ENCODE measurements at regions not wholly inside any gene's neighbourhood (a gene's known extent, or its start where the extent isn't known, plus 50 kb on each side); places are given as distances from the start of the nearest gene placed in this dataset.

DNA sequence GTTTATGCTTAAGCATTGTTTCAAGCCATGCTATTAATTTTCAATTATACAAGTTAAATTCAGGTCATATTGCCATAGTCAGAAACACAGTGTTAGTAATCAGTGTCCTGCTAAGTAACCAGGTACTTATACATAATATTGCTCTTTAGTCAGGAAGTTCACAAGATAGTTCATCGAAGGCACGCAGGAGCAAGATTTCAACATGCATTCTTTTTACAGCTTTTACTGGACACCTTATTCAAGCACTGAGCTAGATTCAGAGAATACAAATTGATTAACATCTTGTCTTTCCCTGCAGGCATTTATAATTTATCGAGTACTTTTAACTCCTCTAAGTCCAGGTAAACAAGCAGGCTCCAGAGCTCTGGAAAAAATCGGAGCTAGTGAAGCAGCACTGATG, 202.3 kb upstream of the BRINP3 start:
- no peak for TF ChIP-seq CTCF (IDR thresholded peaks at IDR 0.05 in 2 of 3, conservative IDR thresholded peaks at IDR 0.05 in 1 of 3; ENCODE audit: control insufficient read depth in 2 of 3, extremely low read depth in 1 of 3, insufficient read depth in 1 of 3, low read depth in 3 of 3, low read length in 3 of 3)
- TF ChIP-seq POLR2AphosphoS2 (IDR thresholded peaks at IDR 0.05; ENCODE audit: low read depth, low read length): no peak
- TF ChIP-seq RCOR1 (conservative IDR thresholded peaks at IDR 0.05; ENCODE audit: low read depth, low read length): no peak
- no peak for TF ChIP-seq MTA3 (IDR thresholded peaks at IDR 0.05; ENCODE audit: borderline replicate concordance, low read length)
- no peak for TF ChIP-seq EP300 (IDR thresholded peaks at IDR 0.05; ENCODE audit: borderline replicate concordance in 1 of 2, control insufficient read depth in 1 of 2, low read depth in 2 of 2, low read length in 2 of 2)
- TF ChIP-seq ZBTB40 (IDR thresholded peaks at IDR 0.05; ENCODE audit: borderline replicate concordance): no peak
- TF ChIP-seq NFYB (IDR thresholded peaks at IDR 0.05; ENCODE audit: insufficient read depth, low read depth, low read length): no peak
- no peak for TF ChIP-seq SRF (IDR thresholded peaks at IDR 0.05; ENCODE audit: low read depth in 2 of 2, low read length in 2 of 2)

All from GM12878 (cell line).